ENCODE measurements at regions not wholly inside any gene's neighbourhood (a gene's known extent, or its start where the extent isn't known, plus 50 kb on each side); places are given as distances from the start of the nearest gene placed in this dataset.

- no peak for DNase-seq
Measured at GRCh38 chr13:40197049-40197448, 469.4 kb downstream of the FOXO1 start.

- DNase-seq, result no peak
Measured at GRCh38 chr13:40197936-40198595, 468.4 kb downstream of the FOXO1 start.

- no peak for DNase-seq
Measured at GRCh38 chr13:40200273-40200978, 466.0 kb downstream of the FOXO1 start.

- no peak for DNase-seq
Measured at GRCh38 chr13:40204246-40204645, 462.2 kb downstream of the FOXO1 start.

- peak; percentile 13 for DNase-seq
Measured at GRCh38 chr13:40205771-40206240, 460.6 kb downstream of the FOXO1 start.

- DNase-seq, result peak; percentile 87
Measured at GRCh38 chr13:40206241-40207000, 460.0 kb downstream of the FOXO1 start.

GRCh38 chr13:40207001-40207478, 459.4 kb downstream of the FOXO1 start:
- DNase-seq, result no peak

GRCh38 chr13:40208517-40208916, 457.9 kb downstream of the FOXO1 start:
- no peak for DNase-seq

- no peak for DNase-seq
Measured at GRCh38 chr13:40210865-40211585, 455.4 kb downstream of the FOXO1 start.

- DNase-seq, result no peak
Measured at GRCh38 chr13:40211586-40211968, 454.9 kb downstream of the FOXO1 start.

GRCh38 chr13:40213779-40214178, 452.7 kb downstream of the FOXO1 start:
- DNase-seq, result no peak

GRCh38 chr13:40215311-40215710, 451.1 kb downstream of the FOXO1 start:
- no peak for DNase-seq

GRCh38 chr13:40215747-40216146, 450.7 kb downstream of the FOXO1 start:
- DNase-seq, result no peak

GRCh38 chr13:40217675-40218074, 448.8 kb downstream of the FOXO1 start:
- DNase-seq, result no peak

GRCh38 chr13:40220299-40220935, 446.0 kb downstream of the FOXO1 start:
- no peak for DNase-seq

GRCh38 chr13:40221131-40221459, 445.3 kb downstream of the FOXO1 start:
- DNase-seq, result no peak

GRCh38 chr13:40221460-40222201, 444.8 kb downstream of the FOXO1 start:
- DNase-seq, result no peak

- no peak for DNase-seq
Measured at GRCh38 chr13:40223585-40223984, 442.9 kb downstream of the FOXO1 start.

- DNase-seq, result no peak
Measured at GRCh38 chr13:40228496-40228895, 437.9 kb downstream of the FOXO1 start.

GRCh38 chr13:40228990-40229389, 437.5 kb downstream of the FOXO1 start:
- no peak for DNase-seq

GRCh38 chr13:40230833-40231266, 435.6 kb downstream of the FOXO1 start:
- DNase-seq, result peak; percentile 77

GRCh38 chr13:40231311-40231710, 435.1 kb downstream of the FOXO1 start:
- peak; percentile 5 for DNase-seq
